Peyer's patch (tissue), 4 donors: ENCODE measurements at regions not wholly inside any gene's neighbourhood (a gene's known extent, or its start where the extent isn't known, plus 50 kb on each side); places are given as distances from the start of the nearest gene placed in this dataset.

ENCODE experiments used
- POLR2A ChIP-seq, 2 donors: fragments of 450-650 bp; IDR thresholded peaks; one replicate each; pipeline ENCODE4 v1.5.1; 2017; ENCODE audit warnings: antibody characterized with exemption in 2 of 2, mild to moderate bottlenecking in 2 of 2, moderate library complexity in 2 of 2
- TF ChIP-seq, protein P1 (sequence below), 6 experiments: fragments of 450-650 bp in 4 of 6; fragments of 200-600 bp in 2 of 6; sonication (generic) in 1 of 6; IDR thresholded peaks; one replicate each; pipeline ENCODE4 v1.5.1; 2017 to 2019; ENCODE audit warnings: antibody characterized with exemption in 6 of 6, mild to moderate bottlenecking in 3 of 6, moderate library complexity in 1 of 6

DNA sequence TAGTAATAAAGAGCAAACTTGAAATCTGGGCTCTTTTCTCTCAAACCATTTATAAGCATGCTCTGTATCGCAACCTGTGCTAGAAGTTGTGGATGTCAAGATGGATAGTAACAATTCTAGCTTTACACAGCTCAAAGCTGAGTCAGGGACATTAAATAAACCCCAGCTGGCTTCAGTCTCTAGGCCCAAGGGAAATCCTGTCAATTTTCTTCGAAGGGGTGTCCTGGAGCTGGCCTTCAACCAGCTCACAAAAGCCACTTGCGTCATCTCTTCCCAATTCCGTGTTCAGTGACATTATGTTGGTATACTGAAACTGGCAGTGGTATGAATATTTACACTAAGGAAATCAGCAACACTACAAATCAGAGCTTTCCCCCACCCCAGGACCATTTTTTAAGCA, 89.8 kb upstream of the PRKG2 start:
- TF ChIP-seq, protein P1, sequence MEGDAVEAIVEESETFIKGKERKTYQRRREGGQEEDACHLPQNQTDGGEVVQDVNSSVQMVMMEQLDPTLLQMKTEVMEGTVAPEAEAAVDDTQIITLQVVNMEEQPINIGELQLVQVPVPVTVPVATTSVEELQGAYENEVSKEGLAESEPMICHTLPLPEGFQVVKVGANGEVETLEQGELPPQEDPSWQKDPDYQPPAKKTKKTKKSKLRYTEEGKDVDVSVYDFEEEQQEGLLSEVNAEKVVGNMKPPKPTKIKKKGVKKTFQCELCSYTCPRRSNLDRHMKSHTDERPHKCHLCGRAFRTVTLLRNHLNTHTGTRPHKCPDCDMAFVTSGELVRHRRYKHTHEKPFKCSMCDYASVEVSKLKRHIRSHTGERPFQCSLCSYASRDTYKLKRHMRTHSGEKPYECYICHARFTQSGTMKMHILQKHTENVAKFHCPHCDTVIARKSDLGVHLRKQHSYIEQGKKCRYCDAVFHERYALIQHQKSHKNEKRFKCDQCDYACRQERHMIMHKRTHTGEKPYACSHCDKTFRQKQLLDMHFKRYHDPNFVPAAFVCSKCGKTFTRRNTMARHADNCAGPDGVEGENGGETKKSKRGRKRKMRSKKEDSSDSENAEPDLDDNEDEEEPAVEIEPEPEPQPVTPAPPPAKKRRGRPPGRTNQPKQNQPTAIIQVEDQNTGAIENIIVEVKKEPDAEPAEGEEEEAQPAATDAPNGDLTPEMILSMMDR (IDR thresholded peaks at IDR 0.05): no peak
- TF ChIP-seq POLR2A (IDR thresholded peaks at IDR 0.05): no peak
